GM12865 (cell line): ENCODE measurements at regions not wholly inside any gene's neighbourhood (a gene's known extent, or its start where the extent isn't known, plus 50 kb on each side); places are given as distances from the start of the nearest gene placed in this dataset.

Experiments
- DNase-seq: peaks from one replicate; pipeline ENCODE4 v3.0.0; 2010; ENCODE audit warnings: low read depth
- H3K4me3 ChIP-seq: 2 replicates; pipeline ENCODE4 v1.5.1; 2011; ENCODE audit warnings: mild to moderate bottlenecking, low read depth, low read length, control low read depth
- TF ChIP-seq, protein P1 (sequence below): IDR thresholded peaks from 2 replicates; pipeline ENCODE4 v1.5.1; 2011; ENCODE audit warnings: low read length, control low read depth, low read depth, inconsistent platforms; ENCODE audit not compliant: insufficient read depth; ENCODE audit errors: missing control alignments

DNA sequence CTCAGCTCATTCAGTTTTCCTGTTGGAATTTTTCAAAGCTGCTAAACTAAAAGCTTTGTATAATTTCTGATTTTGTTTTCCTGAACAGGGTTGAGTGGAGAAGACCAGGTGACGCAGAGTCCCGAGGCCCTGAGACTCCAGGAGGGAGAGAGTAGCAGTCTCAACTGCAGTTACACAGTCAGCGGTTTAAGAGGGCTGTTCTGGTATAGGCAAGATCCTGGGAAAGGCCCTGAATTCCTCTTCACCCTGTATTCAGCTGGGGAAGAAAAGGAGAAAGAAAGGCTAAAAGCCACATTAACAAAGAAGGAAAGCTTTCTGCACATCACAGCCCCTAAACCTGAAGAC, 367.1 kb upstream of the OR4E1 start:
- DNase-seq: no peak
- TF ChIP-seq, protein P1, sequence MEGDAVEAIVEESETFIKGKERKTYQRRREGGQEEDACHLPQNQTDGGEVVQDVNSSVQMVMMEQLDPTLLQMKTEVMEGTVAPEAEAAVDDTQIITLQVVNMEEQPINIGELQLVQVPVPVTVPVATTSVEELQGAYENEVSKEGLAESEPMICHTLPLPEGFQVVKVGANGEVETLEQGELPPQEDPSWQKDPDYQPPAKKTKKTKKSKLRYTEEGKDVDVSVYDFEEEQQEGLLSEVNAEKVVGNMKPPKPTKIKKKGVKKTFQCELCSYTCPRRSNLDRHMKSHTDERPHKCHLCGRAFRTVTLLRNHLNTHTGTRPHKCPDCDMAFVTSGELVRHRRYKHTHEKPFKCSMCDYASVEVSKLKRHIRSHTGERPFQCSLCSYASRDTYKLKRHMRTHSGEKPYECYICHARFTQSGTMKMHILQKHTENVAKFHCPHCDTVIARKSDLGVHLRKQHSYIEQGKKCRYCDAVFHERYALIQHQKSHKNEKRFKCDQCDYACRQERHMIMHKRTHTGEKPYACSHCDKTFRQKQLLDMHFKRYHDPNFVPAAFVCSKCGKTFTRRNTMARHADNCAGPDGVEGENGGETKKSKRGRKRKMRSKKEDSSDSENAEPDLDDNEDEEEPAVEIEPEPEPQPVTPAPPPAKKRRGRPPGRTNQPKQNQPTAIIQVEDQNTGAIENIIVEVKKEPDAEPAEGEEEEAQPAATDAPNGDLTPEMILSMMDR: no peak
- no peak overlapping the region for H3K4me3 ChIP-seq

- peak; percentile 13 for DNase-seq
- TF ChIP-seq, protein P1: peak; percentile 52
Measured at GRCh38 chr14:22039938-22040780, 366.5 kb upstream of the OR4E1 start.

DNA sequence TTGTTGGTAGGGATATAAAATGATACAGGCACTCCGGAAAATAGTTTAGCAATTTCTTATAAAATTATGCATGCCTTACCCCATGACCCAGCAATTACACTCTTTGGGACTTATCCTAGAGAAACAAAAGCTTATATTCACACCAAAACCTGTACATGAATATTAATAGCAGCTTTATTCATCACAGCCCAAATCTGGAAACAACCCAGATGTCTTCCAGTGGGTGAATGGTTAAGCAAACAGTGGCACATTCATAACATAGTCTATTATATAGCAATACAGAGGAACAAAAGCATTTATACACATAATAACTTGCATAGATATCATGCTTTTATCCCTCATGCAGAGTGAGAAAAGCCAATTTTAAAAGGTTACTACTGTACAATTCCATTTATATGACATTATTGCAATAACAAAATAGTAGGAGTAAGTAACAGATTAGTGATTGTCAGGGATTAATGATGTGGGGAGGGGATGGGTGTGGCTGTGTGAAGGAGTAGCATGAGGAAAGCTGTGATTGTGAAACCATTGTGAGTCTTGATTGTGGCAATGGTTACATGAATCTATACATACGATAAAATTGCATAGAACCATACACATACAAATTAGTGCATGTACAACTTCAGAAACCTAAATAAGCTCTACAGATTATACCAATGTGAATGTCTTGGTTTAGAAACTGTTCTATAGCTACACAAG, 363.1 kb upstream of the OR4E1 start:
- DNase-seq: no peak

More at GRCh38 chr14:22039938-22040780, 366.5 kb upstream of the OR4E1 start:
- no peak overlapping the region for H3K4me3 ChIP-seq

DNA sequence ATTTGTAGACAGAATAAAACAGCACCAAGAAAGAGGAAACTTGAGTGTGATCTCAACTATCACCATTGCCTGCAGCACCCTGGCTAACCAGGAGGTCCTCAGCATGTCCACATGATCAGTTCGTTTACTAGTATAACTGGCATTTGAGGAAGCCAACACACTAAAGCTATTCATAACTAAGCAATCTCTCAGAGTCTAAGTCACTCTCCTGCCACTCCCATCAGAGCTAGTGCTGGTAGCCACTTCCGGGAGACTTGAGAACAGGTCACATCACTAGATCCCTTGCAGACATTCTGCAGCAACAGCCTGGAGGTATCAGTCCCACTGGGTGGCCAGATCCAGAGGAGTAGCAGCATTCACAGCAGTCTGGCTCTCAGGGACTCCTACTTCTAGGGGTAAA, 352.9 kb upstream of the OR4E1 start:
- TF ChIP-seq, protein P1: no peak
- H3K4me3 ChIP-seq: no peak overlapping the region
- DNase-seq: no peak

More for the DNA sequence above, 363.1 kb upstream of the OR4E1 start:
- TF ChIP-seq, protein P1: no peak
- H3K4me3 ChIP-seq: no peak overlapping the region

DNA sequence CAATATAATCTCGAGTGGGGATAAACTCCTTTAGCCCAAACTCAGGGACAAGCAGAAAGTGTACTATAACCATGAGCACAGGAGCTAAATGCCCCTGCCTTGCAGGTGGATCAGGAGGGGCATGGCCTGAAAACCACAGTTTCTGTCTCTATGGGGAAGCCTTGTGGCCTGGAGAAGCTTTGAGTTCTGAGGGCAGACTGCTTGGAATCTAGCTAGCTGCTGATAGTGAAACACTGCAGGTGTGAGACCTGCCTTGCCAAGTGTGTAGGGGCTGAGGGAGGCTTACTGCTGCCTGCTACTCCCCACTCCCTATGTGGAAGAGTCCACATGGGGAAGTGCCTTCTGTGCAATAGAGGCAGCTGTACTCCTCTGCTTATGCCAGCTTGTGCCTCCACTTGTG, 352.3 kb upstream of the OR4E1 start:
- no peak for DNase-seq
- H3K4me3 ChIP-seq: no peak overlapping the region
- TF ChIP-seq, protein P1: no peak

DNA sequence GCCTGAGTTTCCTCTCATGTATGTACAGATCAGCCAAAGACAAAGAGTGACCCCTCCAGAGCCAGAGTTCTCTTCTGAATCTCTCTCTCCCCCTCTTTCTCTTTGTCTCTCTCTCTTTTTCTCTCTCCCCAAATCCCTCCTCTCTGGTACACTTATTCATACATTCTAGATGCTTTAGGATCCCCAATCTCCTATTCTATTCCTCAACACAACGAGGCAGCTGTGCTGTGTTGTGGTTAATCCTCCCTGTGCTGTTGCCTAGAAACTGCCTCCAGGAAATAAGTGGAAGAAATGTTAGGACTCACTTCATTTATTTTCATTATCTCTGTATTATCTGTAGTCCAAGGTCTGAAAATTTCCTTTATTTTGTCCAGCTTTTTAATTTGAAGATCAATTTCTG, 350.5 kb upstream of the OR4E1 start:
- no peak overlapping the region for H3K4me3 ChIP-seq
- TF ChIP-seq, protein P1: no peak
- no peak for DNase-seq

- no peak overlapping the region for H3K4me3 ChIP-seq
- TF ChIP-seq, protein P1: no peak
- DNase-seq: no peak
Measured at GRCh38 chr14:22018890-22019289, 345.3 kb upstream of the OR4E1 start.
